Effector memory CD8-positive, alpha-beta T cell (primary cell): ENCODE measurements at regions not wholly inside any gene's neighbourhood (a gene's known extent, or its start where the extent isn't known, plus 50 kb on each side); places are given as distances from the start of the nearest gene placed in this dataset.

Experiments
- ATAC-seq: fragments of 150-1000 bp; cut with Tn5 transposase; replicated peaks from 2 replicates; pipeline ENCODE4 v1.10.0; 2021; ENCODE audit warnings: mild to moderate bottlenecking, moderate library complexity
- DNase-seq, 3 experiments: peaks; one replicate each; pipeline ENCODE4 v3.0.0; 2021
- H3K27ac Mint-ChIP-seq, 2 donors: one replicate each; pipeline ENCODE4 v1.8.0; 2022; ENCODE audit warnings: mild to moderate bottlenecking in 2 of 2, mixed read lengths in 2 of 2, moderate library complexity in 2 of 2
- H3K27me3 Mint-ChIP-seq, 2 donors: one replicate each; pipeline ENCODE4 v1.8.0; 2022; ENCODE audit warnings: mixed read lengths in 2 of 2
- H3K36me3 Mint-ChIP-seq: one replicate; pipeline ENCODE4 v1.8.0; 2022; ENCODE audit warnings: mild to moderate bottlenecking, moderate library complexity, mixed read lengths; ENCODE audit not compliant: insufficient read depth
- H3K4me1 Mint-ChIP-seq, 2 donors: one replicate each; pipeline ENCODE4 v1.8.0; 2022; ENCODE audit warnings: low read depth in 2 of 2, mixed read lengths in 2 of 2
- H3K4me3 Mint-ChIP-seq, 2 donors: one replicate each; pipeline ENCODE4 v1.8.0; 2022; ENCODE audit warnings: mild to moderate bottlenecking in 2 of 2, mixed read lengths in 2 of 2, moderate library complexity in 2 of 2
- H3K9me3 Mint-ChIP-seq, 2 donors: one replicate each; pipeline ENCODE4 v1.8.0; 2022; ENCODE audit warnings: mixed read lengths in 2 of 2

DNA sequence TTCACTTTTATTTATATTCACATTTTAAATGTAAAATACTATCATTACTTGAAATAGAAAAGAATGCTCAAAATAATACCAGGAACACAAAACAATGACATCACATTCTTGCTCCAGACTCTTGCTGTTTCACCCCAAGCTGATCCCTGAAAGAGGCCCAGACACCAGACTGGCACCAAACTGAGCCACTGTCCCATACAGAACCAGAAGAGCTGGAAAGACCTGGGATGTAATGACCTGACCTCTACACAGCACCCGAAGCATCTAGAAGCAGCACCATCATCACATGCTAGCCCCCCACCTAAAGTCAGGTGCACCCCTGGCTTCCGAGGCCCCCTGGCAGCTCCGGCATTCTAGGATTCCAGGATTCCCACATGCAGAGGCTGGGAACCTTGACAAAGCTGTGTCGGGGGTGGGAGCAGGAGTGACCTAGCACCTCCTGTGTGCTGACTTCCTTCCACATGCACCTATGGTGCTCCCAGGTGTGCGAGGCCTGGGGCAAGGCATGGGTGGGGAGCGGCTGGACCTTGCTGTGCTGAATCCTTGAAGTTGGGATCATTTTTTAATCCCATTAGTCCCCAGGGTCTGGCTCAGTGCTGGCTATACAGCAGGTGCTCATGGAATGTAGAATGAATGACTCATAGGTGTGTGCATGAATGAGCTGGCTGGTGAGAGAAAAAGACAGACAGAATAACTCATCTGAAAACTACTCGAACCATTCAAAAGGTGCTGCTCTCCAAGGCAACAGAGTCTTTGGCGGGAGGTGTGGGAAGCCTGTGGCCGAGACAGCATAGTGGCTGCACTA lies 144.7 kb upstream of the IQSEC1 start:
- Mint-ChIP-seq H3K4me1 (no peaks in the 10 kb centered on the region), H3K27ac (no peak overlapping the region), H3K27me3 (peaks cover 22 to 27% of the 10 kb centered on the region in 2 donors), H3K36me3 (no peaks in the 10 kb centered on the region), H3K4me3 (no peak overlapping the region), H3K9me3 (no peaks in the 10 kb centered on the region)
- no peak for DNase-seq
- no peak for ATAC-seq

DNA sequence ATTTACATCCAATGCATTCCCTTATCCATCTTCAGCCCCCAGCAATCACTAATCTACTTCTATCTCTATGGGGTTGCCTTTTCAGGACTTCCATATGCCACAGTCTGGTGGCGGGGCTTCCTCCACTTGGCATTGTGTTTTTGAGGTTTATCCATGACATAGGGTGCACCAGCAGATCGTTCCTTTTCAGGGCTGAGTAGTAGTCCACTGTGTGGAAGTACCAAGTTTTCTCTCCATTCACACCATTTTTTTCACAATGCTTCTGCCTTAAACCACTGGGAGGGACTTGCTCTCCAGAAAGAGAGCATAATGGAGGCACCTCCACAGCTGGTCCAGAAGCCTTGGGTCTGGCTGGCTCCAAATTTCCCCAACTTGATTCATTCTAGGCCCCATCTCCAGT lies 144.0 kb upstream of the IQSEC1 start:
- Mint-ChIP-seq H3K36me3 (no peaks in the 10 kb centered on the region), H3K9me3 (no peaks in the 10 kb centered on the region), H3K27me3 (peaks cover 22 to 27% of the 10 kb centered on the region in 2 donors), H3K27ac (no peak overlapping the region), H3K4me1 (no peaks in the 10 kb centered on the region), H3K4me3 (no peak overlapping the region)
- ATAC-seq (no peak), DNase-seq (no peak)

GRCh38 chr3:13215940-13216546 lies 142.8 kb upstream of the IQSEC1 start:
- H3K27ac Mint-ChIP-seq: no peak overlapping the region
- no peaks in the 10 kb centered on the region for H3K4me1 Mint-ChIP-seq
- peaks cover 31 to 37% of the 10 kb centered on the region in 2 donors for H3K27me3 Mint-ChIP-seq
- no peak for ATAC-seq
- H3K4me3 Mint-ChIP-seq: no peak overlapping the region
- no peaks in the 10 kb centered on the region for H3K9me3 Mint-ChIP-seq
- DNase-seq: no peak
- H3K36me3 Mint-ChIP-seq: no peaks in the 10 kb centered on the region

- Mint-ChIP-seq H3K4me3 (no peak overlapping the region), H3K27ac (no peak overlapping the region), H3K36me3 (no peaks in the 10 kb centered on the region), H3K9me3 (no peaks in the 10 kb centered on the region), H3K4me1 (no peaks in the 10 kb centered on the region), H3K27me3 (peaks cover 36 to 44% of the 10 kb centered on the region in 2 donors)
- ATAC-seq (no peak), DNase-seq (no peak)
Observed at GRCh38 chr3:13214847-13215472, 141.7 kb upstream of the IQSEC1 start.

DNA sequence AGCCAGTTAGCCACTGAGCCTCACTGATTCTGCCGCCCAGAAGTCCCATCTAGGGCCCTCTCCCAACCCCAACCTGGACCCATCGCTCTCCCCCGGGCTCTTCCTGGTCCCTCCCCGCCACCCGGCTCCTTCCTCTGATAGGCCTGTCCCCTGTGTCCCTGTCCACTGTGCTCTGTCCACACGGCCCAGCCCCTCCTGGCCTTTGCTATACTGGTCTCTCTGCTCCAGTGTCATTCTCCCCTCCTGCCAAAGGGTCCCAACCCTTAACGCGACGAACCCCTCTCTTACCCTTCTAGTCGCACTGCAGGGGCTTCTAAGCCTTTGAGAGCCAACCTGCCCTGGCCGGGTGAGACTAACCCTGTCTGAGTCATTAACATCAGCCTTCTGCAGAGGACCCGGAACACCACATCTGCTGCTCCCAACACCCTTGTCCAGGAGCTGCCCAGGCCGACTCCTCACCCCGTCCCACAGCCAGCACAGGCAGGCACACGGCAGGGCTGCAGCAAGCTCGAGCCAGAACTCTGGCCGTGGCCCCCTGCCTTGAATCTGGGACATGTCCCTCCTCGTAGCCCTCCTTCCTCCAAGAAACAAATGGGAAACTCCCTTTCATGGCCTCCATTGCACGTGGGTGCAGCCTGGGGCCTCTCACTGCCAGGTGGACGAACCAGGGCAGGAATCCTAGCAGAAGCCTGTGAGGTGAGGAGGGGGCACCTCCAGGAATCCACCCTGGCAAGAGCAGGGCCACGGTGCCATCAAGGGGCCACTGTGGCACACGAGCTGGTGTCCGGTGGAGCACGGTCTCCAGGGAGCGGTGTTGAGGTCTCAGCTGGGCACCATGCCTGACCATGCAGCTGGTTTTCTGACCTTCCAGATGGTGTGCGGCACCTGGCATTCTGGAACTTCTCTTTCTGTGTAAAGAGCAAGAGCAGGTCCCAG lies 140.9 kb upstream of the IQSEC1 start:
- ATAC-seq: no peak
- no peaks in the 10 kb centered on the region for H3K36me3 Mint-ChIP-seq
- no peak overlapping the region for H3K4me3 Mint-ChIP-seq
- no peaks in the 10 kb centered on the region for H3K9me3 Mint-ChIP-seq
- H3K27me3 Mint-ChIP-seq: peaks cover 43 to 52% of the 10 kb centered on the region in 2 donors
- H3K4me1 Mint-ChIP-seq: no peaks in the 10 kb centered on the region
- H3K27ac Mint-ChIP-seq: no peak overlapping the region
- DNase-seq: no peak

DNA sequence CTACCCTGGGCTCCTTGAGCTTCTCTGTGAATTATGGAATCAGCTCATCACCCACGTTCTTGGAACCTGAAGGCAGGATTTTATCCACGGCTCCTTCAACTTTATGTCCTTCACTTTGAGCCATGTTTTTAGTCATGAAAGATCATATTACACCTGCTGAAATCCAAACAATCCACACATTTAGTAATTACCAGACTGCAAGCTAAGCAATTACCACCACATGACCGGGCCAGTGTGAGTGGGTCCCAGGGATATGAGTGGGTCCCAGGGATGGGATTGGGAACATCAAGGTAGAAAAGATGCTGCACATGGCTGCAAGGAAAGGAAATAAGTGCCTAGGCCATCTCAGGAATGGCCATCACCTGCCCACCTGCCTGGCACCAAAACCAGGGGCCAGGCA lies 140.3 kb upstream of the IQSEC1 start:
- H3K4me1 Mint-ChIP-seq: no peaks in the 10 kb centered on the region
- peaks cover 49 to 58% of the 10 kb centered on the region in 2 donors for H3K27me3 Mint-ChIP-seq
- H3K9me3 Mint-ChIP-seq: no peaks in the 10 kb centered on the region
- no peak for ATAC-seq
- no peak overlapping the region for H3K4me3 Mint-ChIP-seq
- H3K27ac Mint-ChIP-seq: no peak overlapping the region
- no peak for DNase-seq
- no peaks in the 10 kb centered on the region for H3K36me3 Mint-ChIP-seq

GRCh38 chr3:13211605-13212210 lies 138.5 kb upstream of the IQSEC1 start:
- Mint-ChIP-seq H3K36me3 (no peaks in the 10 kb centered on the region), H3K4me1 (no peaks in the 10 kb centered on the region)

GRCh38 chr3:13210221-13210975 lies 137.2 kb upstream of the IQSEC1 start:
- ATAC-seq (no peak), DNase-seq (no peak)
- no peak overlapping the region for H3K4me3 Mint-ChIP-seq
- H3K27me3 Mint-ChIP-seq: peaks cover 66 to 81% of the 10 kb centered on the region in 2 donors
- H3K4me1 Mint-ChIP-seq: no peaks in the 10 kb centered on the region
- H3K36me3 Mint-ChIP-seq: no peaks in the 10 kb centered on the region
- H3K27ac Mint-ChIP-seq: no peak overlapping the region
- no peaks in the 10 kb centered on the region for H3K9me3 Mint-ChIP-seq

More at GRCh38 chr3:13211605-13212210, 138.5 kb upstream of the IQSEC1 start:
- Mint-ChIP-seq H3K4me3 (no peak overlapping the region), H3K27ac (peak overlapping the region in 1 of 2 donors; percentile 84), H3K27me3 (peaks cover 60 to 76% of the 10 kb centered on the region in 2 donors), H3K9me3 (no peaks in the 10 kb centered on the region)
- no peak for DNase-seq
- ATAC-seq: no peak

DNA sequence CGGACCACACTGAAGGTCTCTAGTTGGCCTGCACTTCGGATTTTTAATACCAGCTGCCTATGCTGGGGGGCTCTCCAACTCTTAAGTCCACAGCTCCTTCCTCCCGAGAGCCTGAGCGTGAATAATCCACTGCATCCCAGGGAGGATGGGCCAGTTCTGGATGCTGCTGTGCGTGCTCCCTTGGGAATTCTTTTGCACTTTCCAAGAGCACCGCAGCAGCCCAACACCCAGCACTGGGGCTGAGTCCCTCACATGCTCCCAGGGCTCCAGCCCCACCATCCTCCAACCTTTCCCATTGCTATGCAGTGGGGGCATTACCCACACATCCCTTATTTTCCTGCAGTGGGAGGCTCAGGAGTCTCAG lies 136.4 kb upstream of the IQSEC1 start:
- Mint-ChIP-seq H3K4me1 (peaks cover 0 to 4% of the 10 kb centered on the region in 2 donors), H3K4me3 (no peak overlapping the region), H3K27ac (no peak overlapping the region), H3K27me3 (peaks cover 74 to 82% of the 10 kb centered on the region in 2 donors), H3K9me3 (no peaks in the 10 kb centered on the region), H3K36me3 (no peaks in the 10 kb centered on the region)
- ATAC-seq (no peak), DNase-seq (no peak)

DNA sequence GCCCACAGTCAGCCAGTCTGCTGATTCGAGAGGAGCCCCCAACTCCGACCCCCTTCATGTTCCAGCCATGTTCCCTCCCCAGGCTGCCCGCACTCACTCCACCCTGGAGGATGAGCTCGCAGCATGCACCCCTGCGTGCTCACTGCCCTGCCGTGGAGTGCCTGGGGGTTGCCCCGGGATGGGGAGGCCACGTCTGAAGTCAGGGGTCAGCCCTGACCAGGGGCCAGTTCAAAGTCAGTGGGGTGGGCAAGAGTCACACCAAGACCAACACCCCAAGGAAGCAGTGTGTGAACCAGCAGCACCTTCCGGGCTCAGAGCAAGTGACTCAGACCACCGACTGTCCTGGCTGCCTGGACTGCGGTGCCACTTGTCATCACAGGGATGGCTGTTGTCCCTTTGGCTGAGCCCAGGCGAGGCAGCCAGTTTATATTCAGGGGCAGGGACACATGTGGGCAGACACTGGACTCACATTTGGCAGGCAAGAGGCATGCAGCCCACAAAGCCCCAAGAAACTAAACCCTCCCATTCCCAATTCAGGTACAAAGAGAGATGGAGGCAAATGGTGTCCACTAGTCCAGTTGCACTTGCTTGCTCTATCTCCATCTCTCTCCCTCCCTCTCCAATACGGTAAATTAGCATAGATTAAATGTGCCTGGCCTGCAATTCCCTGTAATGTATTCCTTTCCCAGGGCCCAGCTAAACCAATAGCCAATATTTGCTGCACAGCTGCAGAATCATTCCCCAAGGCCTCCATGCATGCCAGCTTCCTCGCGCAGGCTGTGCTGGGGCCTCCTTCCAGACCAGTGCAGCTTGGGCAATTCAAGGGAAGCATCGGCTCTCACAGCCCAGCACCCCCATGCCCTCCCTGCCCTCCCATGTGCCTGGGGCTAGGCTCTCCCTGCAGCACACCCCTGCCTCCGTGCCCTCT lies 135.7 kb upstream of the IQSEC1 start:
- ATAC-seq: no peak
- H3K4me3 Mint-ChIP-seq: no peak overlapping the region
- no peaks in the 10 kb centered on the region for H3K36me3 Mint-ChIP-seq
- DNase-seq: no peak
- peaks cover 0 to 6% of the 10 kb centered on the region in 2 donors for H3K4me1 Mint-ChIP-seq
- H3K9me3 Mint-ChIP-seq: no peaks in the 10 kb centered on the region
- H3K27me3 Mint-ChIP-seq: peaks cover 75 to 82% of the 10 kb centered on the region in 2 donors
- no peak overlapping the region for H3K27ac Mint-ChIP-seq

DNA sequence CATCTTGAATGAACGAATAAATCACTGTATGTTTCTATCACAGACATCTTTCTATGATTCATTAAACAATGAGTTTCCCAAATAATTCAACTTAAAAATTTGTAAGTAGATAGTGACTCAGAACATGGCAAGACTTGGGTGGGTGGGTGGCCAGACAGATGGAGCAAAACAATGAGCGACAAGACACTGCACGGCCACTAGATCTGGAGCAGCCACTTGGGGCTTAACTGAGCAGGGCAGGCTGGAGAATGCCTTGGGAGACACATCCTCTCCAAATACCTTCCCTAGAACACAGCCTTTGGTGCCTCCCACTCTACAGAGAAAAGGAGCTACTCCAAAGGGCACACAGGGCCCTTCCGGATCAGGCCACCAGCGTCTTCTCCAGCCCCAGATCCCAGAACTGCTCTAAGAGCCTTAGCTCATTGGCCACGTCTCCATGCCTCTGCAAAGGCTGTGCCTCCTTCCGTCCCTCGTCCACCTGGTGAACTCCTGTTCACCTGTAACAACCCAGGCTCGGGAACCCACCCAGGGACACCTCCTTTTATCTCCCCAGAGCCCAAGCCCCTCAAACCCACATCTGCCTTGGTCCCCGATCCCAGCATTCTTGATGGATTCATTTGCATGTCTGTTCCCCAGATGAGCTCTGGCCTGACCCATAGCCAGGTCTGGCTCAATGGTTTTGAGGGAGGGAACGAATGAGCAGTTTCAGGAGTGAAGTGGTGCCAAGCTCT lies 134.9 kb upstream of the IQSEC1 start:
- peaks cover under 1% of the 10 kb centered on the region for H3K36me3 Mint-ChIP-seq
- peaks cover 0 to 6% of the 10 kb centered on the region in 2 donors for H3K4me1 Mint-ChIP-seq
- no peak for DNase-seq
- H3K27ac Mint-ChIP-seq: peak overlapping the region in 1 of 2 donors; percentile 52
- ATAC-seq: no peak
- peaks cover 79 to 85% of the 10 kb centered on the region in 2 donors for H3K27me3 Mint-ChIP-seq
- no peaks in the 10 kb centered on the region for H3K9me3 Mint-ChIP-seq
- no peak overlapping the region for H3K4me3 Mint-ChIP-seq
